Right atrium auricular region (tissue), 2 donors: ENCODE measurements at regions not wholly inside any gene's neighbourhood (a gene's known extent, or its start where the extent isn't known, plus 50 kb on each side); places are given as distances from the start of the nearest gene placed in this dataset.

ENCODE experiments used
- DNase-seq: peaks from one replicate; pipeline ENCODE4 v3.0.0-alpha.2; 2019; ENCODE audit warnings: low spot score
- H3K27ac ChIP-seq, 2 donors: fragments of 200-600 bp; sonication (generic); 1 replicate in 1 of 2; 2 replicates in 1 of 2; pipeline ENCODE4 v1.5.1; 2016 to 2019
- H3K27me3 ChIP-seq, 2 donors: fragments of 200-600 bp; sonication (generic); one replicate each; pipeline versions ENCODE4 v1.5.1 to v1.6.0; 2017 to 2019
- H3K36me3 ChIP-seq: fragments of 200-600 bp; sonication (generic); one replicate; pipeline ENCODE4 v1.5.1; 2016
- H3K4me1 ChIP-seq, 2 donors: fragments of 200-600 bp; sonication (generic); one replicate each; pipeline versions ENCODE4 v1.5.1 to v1.6.0; 2017 to 2019
- H3K4me3 ChIP-seq, 2 donors: fragments of 200-600 bp; sonication (generic); 1 replicate in 1 of 2; 2 replicates in 1 of 2; pipeline ENCODE4 v1.5.1; 2017 to 2019; ENCODE audit warnings: mild to moderate bottlenecking in 1 of 2, moderate library complexity in 1 of 2
- H3K9me3 ChIP-seq, 2 donors: fragments of 200-600 bp; sonication (generic); one replicate each; pipeline ENCODE4 v1.5.1; 2019
- TF ChIP-seq, protein P1 (sequence below), 2 donors: fragments of 200-600 bp; sonication (generic); IDR thresholded peaks; one replicate each; pipeline ENCODE4 v1.5.1; 2019; ENCODE audit warnings: antibody characterized with exemption in 2 of 2

DNA sequence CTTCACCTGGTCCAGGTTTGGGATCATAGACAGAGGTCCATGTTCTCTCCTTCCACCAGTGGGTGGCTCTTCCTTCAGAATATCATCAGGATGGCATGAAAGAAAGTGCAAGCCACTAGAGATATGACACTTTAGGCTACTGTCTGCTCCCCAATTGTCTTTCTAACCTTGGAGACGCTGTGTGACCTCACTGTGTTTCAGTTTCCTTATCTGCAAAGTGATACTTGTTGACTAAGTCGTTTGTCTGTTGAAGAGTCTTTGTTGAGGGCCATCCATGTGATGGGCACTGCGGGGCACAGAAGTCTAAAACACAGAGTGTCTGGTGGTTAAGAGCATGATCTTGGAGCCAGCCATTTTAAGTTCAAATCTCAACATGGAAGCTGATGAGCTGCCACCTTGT is 259.9 kb upstream of the THSD7B start:
- Histone ChIP-seq H3K36me3 (no peaks in the 10 kb centered on the region), H3K9me3 (no peaks in the 10 kb centered on the region), H3K4me1 (no peaks in the 10 kb centered on the region), H3K4me3 (no peak overlapping the region), H3K27me3 (no peaks in the 10 kb centered on the region), H3K27ac (no peak overlapping the region)
- TF ChIP-seq, protein P1, sequence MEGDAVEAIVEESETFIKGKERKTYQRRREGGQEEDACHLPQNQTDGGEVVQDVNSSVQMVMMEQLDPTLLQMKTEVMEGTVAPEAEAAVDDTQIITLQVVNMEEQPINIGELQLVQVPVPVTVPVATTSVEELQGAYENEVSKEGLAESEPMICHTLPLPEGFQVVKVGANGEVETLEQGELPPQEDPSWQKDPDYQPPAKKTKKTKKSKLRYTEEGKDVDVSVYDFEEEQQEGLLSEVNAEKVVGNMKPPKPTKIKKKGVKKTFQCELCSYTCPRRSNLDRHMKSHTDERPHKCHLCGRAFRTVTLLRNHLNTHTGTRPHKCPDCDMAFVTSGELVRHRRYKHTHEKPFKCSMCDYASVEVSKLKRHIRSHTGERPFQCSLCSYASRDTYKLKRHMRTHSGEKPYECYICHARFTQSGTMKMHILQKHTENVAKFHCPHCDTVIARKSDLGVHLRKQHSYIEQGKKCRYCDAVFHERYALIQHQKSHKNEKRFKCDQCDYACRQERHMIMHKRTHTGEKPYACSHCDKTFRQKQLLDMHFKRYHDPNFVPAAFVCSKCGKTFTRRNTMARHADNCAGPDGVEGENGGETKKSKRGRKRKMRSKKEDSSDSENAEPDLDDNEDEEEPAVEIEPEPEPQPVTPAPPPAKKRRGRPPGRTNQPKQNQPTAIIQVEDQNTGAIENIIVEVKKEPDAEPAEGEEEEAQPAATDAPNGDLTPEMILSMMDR (IDR thresholded peaks at IDR 0.05): no peak
- no peak for DNase-seq

DNA sequence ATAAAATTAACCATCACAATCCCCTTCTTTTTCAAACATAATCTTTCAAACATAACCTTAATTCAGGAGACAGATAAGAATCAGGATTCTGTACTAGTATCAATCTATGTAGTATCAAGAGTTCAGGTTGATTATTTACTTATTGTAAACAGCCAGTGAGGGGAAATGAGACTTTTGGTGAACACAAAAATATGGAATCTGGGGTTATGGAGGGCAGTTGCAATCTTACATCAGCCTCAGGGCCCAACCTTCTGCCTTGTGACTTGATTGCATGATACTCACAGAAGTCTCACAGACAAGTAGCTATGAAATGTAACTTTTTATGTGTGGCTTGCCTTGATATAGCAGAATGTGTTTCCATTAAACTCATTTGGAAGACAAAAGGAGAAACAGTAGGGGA is 262.7 kb upstream of the THSD7B start:
- Histone ChIP-seq H3K4me1 (no peaks in the 10 kb centered on the region), H3K36me3 (no peaks in the 10 kb centered on the region), H3K4me3 (no peak overlapping the region), H3K27me3 (no peaks in the 10 kb centered on the region), H3K9me3 (no peaks in the 10 kb centered on the region), H3K27ac (no peak overlapping the region)
- DNase-seq: no peak
- TF ChIP-seq, protein P1 (IDR thresholded peaks at IDR 0.05): no peak

DNA sequence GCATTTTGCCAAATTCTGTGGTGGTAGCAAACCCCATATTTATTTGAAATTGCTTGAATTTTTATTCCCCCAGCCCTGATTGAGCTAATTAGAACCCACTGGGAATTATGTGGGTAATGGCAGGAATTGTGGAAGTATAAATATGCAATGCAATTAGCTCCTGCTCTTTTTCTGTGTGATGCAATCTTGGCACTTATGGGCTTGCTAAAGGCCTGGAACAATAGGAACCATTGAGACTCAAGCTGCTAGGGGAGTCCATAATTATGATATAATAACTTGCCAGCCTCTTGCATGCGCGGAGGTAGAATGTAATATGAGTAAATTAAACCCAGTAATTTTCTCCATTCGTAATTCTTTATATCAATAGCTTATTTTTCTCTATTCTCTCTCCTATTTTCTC is 267.6 kb upstream of the THSD7B start:
- no peak overlapping the region for H3K27ac ChIP-seq
- H3K4me1 ChIP-seq: no peaks in the 10 kb centered on the region
- no peaks in the 10 kb centered on the region for H3K9me3 ChIP-seq
- TF ChIP-seq, protein P1 (IDR thresholded peaks at IDR 0.05): no peak
- DNase-seq: no peak
- no peak overlapping the region for H3K4me3 ChIP-seq
- no peaks in the 10 kb centered on the region for H3K27me3 ChIP-seq
- H3K36me3 ChIP-seq: no peaks in the 10 kb centered on the region

DNA sequence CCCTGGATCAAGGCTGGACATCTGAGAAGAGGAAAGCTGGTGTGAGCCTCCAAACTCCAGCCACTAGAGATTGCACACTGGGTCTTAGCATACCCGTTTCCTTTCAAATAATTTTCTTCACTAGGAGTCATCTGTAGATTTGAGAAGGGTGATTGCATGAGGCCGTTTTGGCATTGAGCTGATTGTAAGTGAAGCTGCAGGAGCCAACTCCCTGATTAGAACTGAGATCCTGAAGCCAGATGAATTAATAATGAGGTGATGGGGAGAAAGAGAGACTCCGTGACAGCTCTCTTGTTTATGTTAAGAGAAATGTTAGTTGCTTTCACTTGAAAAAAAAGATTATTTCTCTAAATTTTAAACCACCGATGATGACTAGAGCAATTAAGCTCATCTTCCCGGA is 268.4 kb upstream of the THSD7B start:
- H3K4me3 ChIP-seq: no peak overlapping the region

DNA sequence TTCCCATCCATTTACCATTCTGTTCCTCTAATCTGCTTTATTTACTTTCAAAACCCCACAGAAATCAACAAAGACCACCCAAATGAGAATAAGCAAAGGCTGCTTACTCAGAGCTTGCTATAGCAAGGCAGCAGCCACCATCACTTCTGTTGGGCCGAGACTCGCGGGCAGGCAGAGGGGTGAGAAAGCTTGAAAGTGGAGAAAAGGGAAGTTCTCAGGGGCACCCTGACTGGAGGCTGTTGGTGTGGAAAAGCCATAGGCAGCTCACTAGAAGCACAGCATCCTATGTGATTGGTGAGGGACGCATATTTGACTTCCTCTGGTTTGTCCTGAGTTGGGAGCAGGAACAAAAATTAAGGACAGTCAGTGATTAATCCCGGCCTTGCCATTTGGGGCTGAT is 269.7 kb upstream of the THSD7B start:
- H3K36me3 ChIP-seq: no peaks in the 10 kb centered on the region
- no peak overlapping the region for H3K4me3 ChIP-seq
- TF ChIP-seq, protein P1 (IDR thresholded peaks at IDR 0.05): no peak
- no peak for DNase-seq
- H3K9me3 ChIP-seq: no peaks in the 10 kb centered on the region
- H3K27ac ChIP-seq: no peak overlapping the region
- no peaks in the 10 kb centered on the region for H3K4me1 ChIP-seq
- H3K27me3 ChIP-seq: no peaks in the 10 kb centered on the region

More for the DNA sequence above, 268.4 kb upstream of the THSD7B start:
- H3K4me1 ChIP-seq: no peaks in the 10 kb centered on the region
- no peak overlapping the region for H3K27ac ChIP-seq
- no peaks in the 10 kb centered on the region for H3K9me3 ChIP-seq
- TF ChIP-seq, protein P1 (IDR thresholded peaks at IDR 0.05): no peak
- no peak for DNase-seq
- H3K27me3 ChIP-seq: no peaks in the 10 kb centered on the region
- H3K36me3 ChIP-seq: no peaks in the 10 kb centered on the region

DNA sequence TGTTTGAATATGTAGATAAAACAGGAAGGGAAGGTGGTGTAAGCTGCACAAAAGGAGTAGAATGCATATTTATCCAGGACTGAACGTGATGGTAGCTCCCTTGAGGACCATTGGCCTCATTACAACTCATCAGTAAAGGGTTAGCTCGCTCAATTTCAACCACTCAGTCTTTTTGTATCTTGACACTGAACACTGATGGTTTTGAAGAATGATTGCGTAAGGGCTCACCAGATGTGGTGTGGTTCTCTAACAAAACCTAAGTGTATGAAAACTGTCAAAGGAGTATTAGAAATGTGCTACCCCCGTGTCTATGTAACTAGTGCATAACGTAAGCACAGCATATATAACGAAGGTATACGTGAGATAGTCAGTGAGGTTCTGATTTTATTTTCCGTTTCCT is 272.4 kb upstream of the THSD7B start:
- no peak for DNase-seq
- Histone ChIP-seq H3K9me3 (peaks cover 0 to 17% of the 10 kb centered on the region in 2 donors), H3K27ac (no peak overlapping the region), H3K27me3 (no peaks in the 10 kb centered on the region), H3K4me1 (no peaks in the 10 kb centered on the region), H3K4me3 (no peak overlapping the region), H3K36me3 (no peaks in the 10 kb centered on the region)
- TF ChIP-seq, protein P1 (IDR thresholded peaks at IDR 0.05): no peak
